WI38 (cell line): ENCODE measurements at regions not wholly inside any gene's neighbourhood (a gene's known extent, or its start where the extent isn't known, plus 50 kb on each side); places are given as distances from the start of the nearest gene placed in this dataset.

ENCODE experiments used
- H3K4me3 ChIP-seq: 2 replicates; pipeline ENCODE4 v1.5.1; 2011; ENCODE audit warnings: low read depth, mild to moderate bottlenecking, control low read depth, low read length
- TF ChIP-seq, protein P1 (sequence below): IDR thresholded peaks from 2 replicates; pipeline ENCODE4 v1.5.1; 2012; ENCODE audit warnings: low read depth, mild to moderate bottlenecking, control low read depth, low read length

DNA sequence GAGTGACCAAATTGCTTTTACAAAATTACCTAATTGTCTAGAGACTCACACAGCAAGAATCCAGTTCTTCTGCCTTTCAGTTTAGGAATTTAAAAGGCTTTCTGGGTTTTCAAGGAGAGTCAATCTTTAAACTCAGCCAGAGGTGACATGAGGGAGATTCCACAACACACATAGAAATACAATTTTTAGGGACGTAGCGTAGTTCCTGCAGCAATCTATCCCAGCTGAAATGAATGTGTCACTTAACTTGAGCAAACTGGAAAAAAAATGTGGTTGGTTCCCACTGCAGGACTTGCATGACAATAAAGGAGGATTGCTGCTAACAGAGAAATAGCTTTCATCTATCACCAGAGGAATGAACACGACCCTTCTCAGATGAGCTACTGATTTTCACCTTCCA lies 269.7 kb downstream of the OTOL1 start:
- TF ChIP-seq, protein P1, sequence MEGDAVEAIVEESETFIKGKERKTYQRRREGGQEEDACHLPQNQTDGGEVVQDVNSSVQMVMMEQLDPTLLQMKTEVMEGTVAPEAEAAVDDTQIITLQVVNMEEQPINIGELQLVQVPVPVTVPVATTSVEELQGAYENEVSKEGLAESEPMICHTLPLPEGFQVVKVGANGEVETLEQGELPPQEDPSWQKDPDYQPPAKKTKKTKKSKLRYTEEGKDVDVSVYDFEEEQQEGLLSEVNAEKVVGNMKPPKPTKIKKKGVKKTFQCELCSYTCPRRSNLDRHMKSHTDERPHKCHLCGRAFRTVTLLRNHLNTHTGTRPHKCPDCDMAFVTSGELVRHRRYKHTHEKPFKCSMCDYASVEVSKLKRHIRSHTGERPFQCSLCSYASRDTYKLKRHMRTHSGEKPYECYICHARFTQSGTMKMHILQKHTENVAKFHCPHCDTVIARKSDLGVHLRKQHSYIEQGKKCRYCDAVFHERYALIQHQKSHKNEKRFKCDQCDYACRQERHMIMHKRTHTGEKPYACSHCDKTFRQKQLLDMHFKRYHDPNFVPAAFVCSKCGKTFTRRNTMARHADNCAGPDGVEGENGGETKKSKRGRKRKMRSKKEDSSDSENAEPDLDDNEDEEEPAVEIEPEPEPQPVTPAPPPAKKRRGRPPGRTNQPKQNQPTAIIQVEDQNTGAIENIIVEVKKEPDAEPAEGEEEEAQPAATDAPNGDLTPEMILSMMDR: no peak
- no peak overlapping the region for H3K4me3 ChIP-seq

DNA sequence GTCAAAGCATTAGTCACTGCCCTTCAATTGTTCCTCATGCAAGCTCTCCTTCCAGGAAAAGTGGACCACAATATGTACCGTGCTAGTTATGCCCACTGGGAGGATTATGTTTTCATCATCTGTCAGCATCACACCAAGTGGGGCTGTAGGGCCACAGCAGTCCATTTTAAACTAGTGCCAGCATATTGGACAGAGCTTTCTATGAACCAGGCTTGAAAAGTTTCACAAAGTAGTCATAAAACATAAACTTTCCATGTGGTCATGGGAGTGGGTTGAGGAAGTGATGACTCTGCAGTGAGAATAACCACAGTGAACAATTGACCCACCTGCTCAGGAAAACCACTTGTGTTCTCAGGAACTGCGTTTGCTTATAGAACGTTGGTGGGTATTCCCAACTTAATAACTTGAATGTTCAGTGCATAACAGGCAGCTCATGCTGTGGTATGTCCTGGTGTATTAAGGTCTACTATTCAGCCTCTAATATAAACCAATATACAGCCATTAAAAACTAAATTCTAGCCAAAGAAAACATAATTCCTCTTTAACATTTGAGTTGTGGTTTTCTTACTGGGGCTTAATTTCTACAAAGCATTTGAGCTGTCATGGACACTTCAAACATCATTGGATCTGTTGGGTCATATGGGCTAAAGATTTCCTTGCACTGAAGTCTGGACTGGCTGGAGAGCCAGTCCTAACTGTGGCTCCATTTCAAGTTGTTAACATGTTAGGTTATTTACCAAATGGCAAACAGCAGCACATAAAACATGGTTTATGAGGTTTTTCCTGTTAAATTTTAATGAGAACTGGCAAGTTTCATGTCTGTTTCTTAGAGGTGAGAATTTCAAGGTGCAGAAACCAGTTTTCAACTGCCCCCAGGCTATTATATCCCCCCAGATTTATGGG lies 274.1 kb downstream of the OTOL1 start:
- TF ChIP-seq, protein P1: no peak
- H3K4me3 ChIP-seq: no peak overlapping the region

DNA sequence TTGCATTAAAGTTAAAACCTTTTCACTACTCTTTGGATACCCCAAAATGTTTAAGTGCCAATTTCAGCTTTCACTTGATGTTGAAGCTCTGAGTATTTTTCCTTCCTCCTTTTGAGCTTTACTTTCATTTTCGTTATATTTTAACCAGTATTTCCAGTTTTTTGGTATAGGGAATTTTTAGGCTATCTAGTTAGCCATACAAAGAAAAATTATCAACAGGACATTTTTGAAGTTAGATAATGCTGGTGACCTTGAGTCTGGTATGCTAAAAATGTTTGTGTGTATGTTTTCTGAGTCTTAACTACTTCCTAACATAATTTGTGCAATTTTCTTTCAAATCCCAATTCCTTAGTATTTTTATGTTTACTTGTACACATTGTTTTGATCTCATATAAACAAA lies 284.8 kb downstream of the OTOL1 start:
- no peak overlapping the region for H3K4me3 ChIP-seq
- TF ChIP-seq, protein P1: no peak

DNA sequence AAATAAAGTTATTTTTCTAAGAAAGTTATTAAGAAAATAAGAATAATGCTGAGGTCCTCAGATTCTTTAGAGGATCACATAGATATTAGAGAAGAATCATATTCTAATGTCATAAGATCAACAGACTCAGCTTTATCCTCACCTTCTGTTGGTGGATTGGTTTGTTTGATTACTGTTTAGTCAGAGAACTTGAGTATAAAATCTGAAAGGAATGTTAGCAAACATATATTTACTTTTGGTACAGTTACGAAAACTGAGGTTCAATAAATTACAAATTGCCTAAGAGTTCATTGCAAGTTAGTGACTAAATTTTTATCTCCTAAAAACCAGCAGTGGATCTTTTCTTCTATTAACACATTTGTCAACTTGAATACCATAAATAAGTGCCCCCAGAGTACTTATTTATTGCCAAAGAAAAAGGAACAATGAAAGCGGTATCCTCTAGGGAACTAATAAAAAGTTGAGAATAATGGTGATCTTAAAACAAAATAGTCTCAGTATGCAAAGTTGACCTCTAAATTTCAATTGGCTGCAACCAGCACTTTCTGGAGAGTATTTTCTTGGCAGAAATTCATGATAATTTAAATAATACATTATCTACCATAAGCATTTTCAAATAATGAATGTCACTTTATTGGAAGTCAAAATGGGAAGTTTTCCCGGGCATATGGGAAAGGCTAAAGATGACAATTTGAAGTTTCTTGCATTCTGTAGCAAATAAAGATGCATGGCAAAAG lies 296.8 kb downstream of the OTOL1 start:
- TF ChIP-seq, protein P1: no peak
- H3K4me3 ChIP-seq: no peak overlapping the region

DNA sequence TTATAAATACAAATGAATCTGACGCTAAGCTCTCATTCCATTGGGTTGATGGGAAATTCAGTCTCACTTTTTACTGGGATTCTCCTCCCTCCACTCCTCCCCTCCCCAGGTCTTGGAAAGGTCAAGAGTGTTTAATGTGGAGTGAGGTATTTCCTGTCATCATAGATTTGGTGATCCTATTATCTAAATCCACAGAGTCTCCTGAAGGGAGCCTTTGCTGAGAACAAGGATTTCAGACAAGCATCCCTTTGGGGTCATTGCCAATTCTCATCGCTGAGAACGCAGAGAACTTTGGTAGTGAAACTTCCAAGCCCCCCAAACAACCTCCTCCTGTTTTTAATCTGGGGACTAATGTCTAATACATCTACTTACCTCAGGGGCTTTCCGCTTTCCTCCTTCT lies 297.9 kb downstream of the OTOL1 start:
- no peak overlapping the region for H3K4me3 ChIP-seq
- TF ChIP-seq, protein P1: no peak

DNA sequence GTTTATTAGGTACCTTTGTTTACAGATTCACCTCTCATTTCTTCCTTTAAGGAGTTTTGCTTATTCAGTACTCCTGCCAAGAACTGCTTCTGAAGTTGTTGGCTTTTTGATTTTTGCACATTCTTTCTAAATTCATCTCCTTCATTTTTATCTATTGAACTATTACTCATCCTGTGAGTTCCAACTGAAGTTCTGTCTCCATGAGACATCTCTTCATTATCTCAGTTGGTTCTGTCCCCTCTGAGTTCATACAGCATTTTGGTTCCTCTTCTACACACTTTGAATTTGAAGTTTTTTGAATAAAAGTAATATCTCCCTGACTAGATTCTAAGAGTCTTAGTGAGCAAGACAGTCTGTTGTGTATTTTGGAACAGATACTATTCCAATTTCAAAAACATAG lies 299.7 kb downstream of the OTOL1 start:
- TF ChIP-seq, protein P1: no peak
- H3K4me3 ChIP-seq: no peak overlapping the region

DNA sequence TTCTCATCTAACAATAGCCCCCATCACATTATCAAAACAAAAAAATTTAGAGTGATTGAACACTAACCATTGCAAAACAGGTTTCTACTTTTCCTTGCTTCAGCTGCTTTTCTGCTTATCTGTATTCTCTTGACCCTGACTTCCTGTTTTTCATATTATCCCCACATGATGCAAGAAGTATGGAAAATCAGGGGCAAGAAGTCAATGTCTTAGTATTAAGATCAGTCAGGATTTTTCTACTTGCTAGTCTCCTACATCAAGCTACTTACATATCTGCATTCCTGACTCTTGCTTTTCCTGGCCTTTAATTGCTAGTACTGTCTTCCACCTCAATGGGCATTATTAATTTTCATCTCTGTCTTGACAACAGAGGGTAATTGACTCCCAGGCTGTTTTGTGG lies 300.2 kb downstream of the OTOL1 start:
- H3K4me3 ChIP-seq: no peak overlapping the region
- TF ChIP-seq, protein P1: no peak
